ENCODE measurements at regions not wholly inside any gene's neighbourhood (a gene's known extent, or its start where the extent isn't known, plus 50 kb on each side); places are given as distances from the start of the nearest gene placed in this dataset.

DNA sequence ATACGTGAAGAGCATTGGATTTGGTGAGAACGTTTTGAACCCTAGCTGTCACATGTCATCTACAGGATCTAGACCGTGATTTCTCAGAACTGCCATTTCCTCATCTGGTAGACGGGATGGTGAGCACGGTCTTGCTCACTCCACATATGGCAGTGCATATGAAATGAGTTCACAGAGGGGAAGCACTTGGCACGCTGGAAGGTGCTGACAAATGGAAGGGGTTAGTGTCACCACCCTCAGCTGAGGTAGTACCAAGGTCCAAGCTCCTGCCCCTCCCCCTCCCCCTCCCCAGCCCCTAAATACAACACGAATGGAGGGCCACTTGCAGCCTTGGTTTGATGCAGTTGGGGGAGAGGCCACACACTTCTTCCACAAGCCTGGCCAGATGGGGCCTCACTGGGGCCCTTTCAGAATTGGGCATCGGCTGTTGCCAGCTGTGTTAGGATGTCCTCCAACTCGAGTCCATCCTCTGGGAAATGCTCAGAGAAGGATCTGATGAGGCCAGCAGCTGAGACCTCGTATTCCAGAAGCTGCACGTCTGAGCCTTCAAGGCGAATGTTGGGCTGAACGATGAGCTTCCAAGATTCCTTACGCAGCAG, 322.4 kb downstream of the ANXA1 start:
- peaks cover 2% of the 10 kb centered on the region for H3K9me3 Mint-ChIP-seq (ENCODE audit: low read depth)
- no peak overlapping the region for H3K4me3 Mint-ChIP-seq
- CTCF ChIA-PET: interaction anchor here (0.7 kb wide), 1 partner anchor 666 kb away, joined by 4 read pairs; no protein-coding TSS in a partner anchor
- ATAC-seq (no peak), DNase-seq (no peak)
- intact Hi-C loops (cut with DNase I, micrococcal nuclease): no loop called here
- no peaks in the 10 kb centered on the region for H3K36me3 Mint-ChIP-seq (ENCODE audit: low read depth)
- POLR2A ChIA-PET: no interaction called here
- peaks cover 2% of the 10 kb centered on the region for H3K27me3 Mint-ChIP-seq
- no peak overlapping the region for H3K27ac Mint-ChIP-seq
- H3K4me1 Mint-ChIP-seq: no peaks in the 10 kb centered on the region

DNA sequence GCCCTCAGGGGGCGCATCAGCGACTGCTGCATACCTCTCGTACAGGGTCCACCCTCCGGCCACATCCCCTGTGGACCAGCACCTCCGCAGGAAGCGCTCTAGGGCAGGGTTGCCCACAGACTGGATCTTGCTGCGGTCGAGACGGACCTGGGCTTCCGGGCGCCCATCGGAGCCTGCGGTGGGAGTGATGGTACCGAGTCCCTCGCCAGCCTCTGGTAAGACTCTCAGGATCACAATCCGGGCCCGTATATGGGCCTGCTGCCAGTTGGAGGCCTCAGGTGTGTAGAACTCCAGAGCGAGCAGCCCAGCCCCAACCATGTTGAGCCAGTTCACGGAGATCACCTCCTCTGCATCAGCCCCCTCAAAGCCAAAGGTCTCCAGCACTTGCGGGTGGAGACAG, 323.0 kb downstream of the ANXA1 start:
- ATAC-seq: no peak
- ChIA-PET POLR2A (no interaction called here), CTCF (interaction anchor here (0.7 kb wide), 1 partner anchor 667 kb away, joined by 4 read pairs; no protein-coding TSS in a partner anchor)
- intact Hi-C loops (cut with DNase I, micrococcal nuclease): no loop called here
- no peak for DNase-seq
- no peak overlapping the region for H3K27ac Mint-ChIP-seq
- H3K27me3 Mint-ChIP-seq: peaks cover 2% of the 10 kb centered on the region
- H3K36me3 Mint-ChIP-seq (ENCODE audit: low read depth): no peaks in the 10 kb centered on the region
- H3K4me1 Mint-ChIP-seq: no peaks in the 10 kb centered on the region
- peaks cover 2% of the 10 kb centered on the region for H3K9me3 Mint-ChIP-seq (ENCODE audit: low read depth)
- no peak overlapping the region for H3K4me3 Mint-ChIP-seq

DNA sequence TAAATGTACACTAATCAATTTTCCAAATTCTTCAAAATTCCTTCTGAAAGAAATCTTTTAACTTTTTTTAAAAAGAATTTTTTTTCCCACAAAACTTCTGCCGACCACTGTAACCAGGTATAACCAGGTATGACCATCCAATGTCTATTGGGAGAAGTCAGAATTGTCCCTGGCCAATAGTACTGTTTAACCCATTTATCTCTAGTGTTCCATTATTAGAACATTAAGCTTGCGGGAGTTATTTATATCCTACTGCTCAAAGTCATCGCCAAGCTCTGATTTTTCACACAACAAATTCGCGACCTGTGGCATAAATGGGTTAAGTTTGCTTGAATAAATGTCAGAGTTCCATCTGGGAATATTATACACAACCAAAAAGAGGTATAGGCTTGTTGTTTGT, 343.2 kb downstream of the ANXA1 start:
- ATAC-seq: no peak
- no peak for DNase-seq
- H3K4me1 Mint-ChIP-seq: no peaks in the 10 kb centered on the region
- H3K9me3 Mint-ChIP-seq (ENCODE audit: low read depth): peaks cover 5% of the 10 kb centered on the region
- no peaks in the 10 kb centered on the region for H3K36me3 Mint-ChIP-seq (ENCODE audit: low read depth)
- no peak overlapping the region for H3K4me3 Mint-ChIP-seq
- ChIA-PET CTCF (no interaction called here), POLR2A (no interaction called here)
- H3K27me3 Mint-ChIP-seq: no peaks in the 10 kb centered on the region
- intact Hi-C loops (cut with DNase I, micrococcal nuclease): no loop called here
- no peak overlapping the region for H3K27ac Mint-ChIP-seq

DNA sequence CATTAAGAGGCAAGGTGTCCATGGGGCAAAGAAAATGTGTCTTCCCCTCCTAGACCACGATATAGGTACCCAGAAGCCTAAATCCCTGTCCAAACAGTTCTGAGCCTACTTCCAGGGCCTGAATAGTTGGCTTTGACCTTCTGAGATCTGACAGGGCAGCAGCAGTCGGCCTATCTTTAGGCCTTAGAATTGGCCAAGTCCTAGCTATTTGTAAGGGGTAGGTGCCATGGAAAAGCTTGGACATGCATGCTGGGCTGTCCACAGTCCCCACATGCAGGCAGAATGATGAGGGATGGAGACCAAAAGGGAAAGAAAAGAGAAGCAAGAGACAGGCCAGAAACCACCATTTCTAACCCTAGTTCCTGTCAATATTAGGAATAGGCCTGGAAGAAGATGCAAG, 346.1 kb downstream of the ANXA1 start:
- Mint-ChIP-seq H3K9me3 (ENCODE audit: low read depth) (peaks cover 5% of the 10 kb centered on the region), H3K4me3 (no peak overlapping the region), H3K36me3 (ENCODE audit: low read depth) (no peaks in the 10 kb centered on the region), H3K27ac (no peak overlapping the region), H3K27me3 (no peaks in the 10 kb centered on the region), H3K4me1 (no peaks in the 10 kb centered on the region)
- ChIA-PET CTCF (no interaction called here), POLR2A (no interaction called here)
- DNase-seq (no peak), ATAC-seq (no peak)
- intact Hi-C loops (cut with DNase I, micrococcal nuclease): no loop called here

DNA sequence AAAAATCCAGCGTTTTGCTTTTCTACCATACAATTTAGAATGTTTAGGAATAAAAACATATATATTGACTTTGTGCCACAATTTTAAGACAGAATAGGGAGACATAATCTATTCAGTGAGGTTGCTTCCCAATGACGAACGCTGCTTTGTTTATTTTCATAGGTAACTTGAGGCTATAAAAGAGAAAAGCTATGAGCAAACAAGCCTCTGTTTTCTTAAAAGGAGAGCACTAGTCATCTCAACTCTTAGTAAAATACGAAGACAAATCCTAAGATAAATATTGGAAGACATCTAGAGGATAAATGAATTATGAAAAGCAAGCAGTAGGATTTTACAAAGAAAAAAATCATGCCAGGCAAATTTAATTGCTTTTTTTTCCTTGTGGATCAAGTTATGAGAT, 363.6 kb downstream of the ANXA1 start:
- Mint-ChIP-seq H3K9me3 (ENCODE audit: low read depth) (no peaks in the 10 kb centered on the region), H3K4me1 (no peaks in the 10 kb centered on the region), H3K36me3 (ENCODE audit: low read depth) (no peaks in the 10 kb centered on the region), H3K27me3 (no peaks in the 10 kb centered on the region), H3K27ac (no peak overlapping the region), H3K4me3 (no peak overlapping the region)
- ChIA-PET POLR2A (no interaction called here), CTCF (no interaction called here)
- no peak for DNase-seq
- intact Hi-C loops (cut with DNase I, micrococcal nuclease): no loop called here
- no peak for ATAC-seq

DNA sequence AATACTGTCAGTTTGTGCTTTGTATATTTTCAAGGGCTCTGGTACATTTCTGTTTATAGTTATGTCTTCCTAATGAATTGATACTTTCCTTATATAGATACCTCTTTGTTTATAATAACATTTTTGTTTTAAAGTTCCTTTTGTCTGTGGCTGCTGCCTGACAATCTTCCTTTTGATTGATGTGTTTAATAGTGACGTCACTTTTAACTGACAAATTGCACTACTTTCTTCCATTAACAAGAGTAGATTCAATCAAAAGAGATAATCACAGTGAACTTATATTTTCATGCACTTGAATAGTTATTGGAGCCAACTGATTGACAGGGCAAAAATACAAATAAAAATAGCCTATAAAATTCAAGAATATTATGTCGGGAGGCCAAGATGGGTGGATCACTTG, 371.7 kb downstream of the ANXA1 start:
- ATAC-seq (no peak), DNase-seq (no peak)
- ChIA-PET POLR2A (no interaction called here), CTCF (no interaction called here)
- intact Hi-C loops (cut with DNase I, micrococcal nuclease): no loop called here
- no peaks in the 10 kb centered on the region for H3K36me3 Mint-ChIP-seq (ENCODE audit: low read depth)
- no peaks in the 10 kb centered on the region for H3K9me3 Mint-ChIP-seq (ENCODE audit: low read depth)
- no peak overlapping the region for H3K27ac Mint-ChIP-seq
- no peak overlapping the region for H3K4me3 Mint-ChIP-seq
- no peaks in the 10 kb centered on the region for H3K27me3 Mint-ChIP-seq
- H3K4me1 Mint-ChIP-seq: no peaks in the 10 kb centered on the region

DNA sequence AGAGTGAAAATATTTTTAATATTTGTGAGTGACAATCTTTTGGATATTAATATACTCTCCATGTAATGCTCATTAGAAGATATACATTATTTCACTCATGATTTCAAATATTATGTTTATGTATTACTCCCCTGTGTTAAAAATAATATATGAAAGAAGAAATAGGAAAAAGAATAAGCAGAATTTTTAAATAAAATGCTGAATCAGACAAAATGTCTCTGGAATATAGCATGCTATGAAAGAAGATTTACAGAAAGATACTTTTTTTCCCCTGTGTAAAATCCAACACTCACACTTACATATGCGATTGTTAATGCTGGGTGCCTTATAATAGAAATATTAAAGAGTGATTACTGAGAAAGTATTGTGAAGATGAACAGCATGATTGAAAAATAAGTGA, 373.7 kb downstream of the ANXA1 start:
- H3K4me3 Mint-ChIP-seq: no peak overlapping the region
- H3K27me3 Mint-ChIP-seq: no peaks in the 10 kb centered on the region
- no peaks in the 10 kb centered on the region for H3K9me3 Mint-ChIP-seq (ENCODE audit: low read depth)
- DNase-seq: no peak
- no peak overlapping the region for H3K27ac Mint-ChIP-seq
- ChIA-PET CTCF (no interaction called here), POLR2A (no interaction called here)
- H3K4me1 Mint-ChIP-seq: no peaks in the 10 kb centered on the region
- intact Hi-C loops (cut with DNase I, micrococcal nuclease): no loop called here
- H3K36me3 Mint-ChIP-seq (ENCODE audit: low read depth): no peaks in the 10 kb centered on the region
- no peak for ATAC-seq

DNA sequence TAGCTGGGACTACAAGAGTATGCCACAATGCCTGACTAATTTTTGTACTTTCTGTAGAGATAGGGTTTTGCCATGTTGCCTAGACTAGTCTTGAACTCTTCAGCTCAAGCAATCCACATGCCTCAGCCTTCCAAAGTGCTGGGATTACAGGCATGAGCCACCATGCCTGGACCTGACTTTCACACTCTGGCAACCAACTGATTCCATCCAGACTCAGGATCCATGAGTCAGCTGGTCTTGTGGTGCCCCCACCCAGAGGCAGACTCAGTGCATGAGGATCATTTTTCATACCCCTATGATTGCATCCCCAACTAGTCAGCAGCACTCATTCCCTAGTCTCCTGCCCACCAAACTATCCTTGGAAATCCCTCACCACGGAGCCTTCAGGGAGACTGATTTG, 375.9 kb downstream of the ANXA1 start:
- no peaks in the 10 kb centered on the region for H3K9me3 Mint-ChIP-seq (ENCODE audit: low read depth)
- CTCF ChIA-PET: no interaction called here
- no peaks in the 10 kb centered on the region for H3K36me3 Mint-ChIP-seq (ENCODE audit: low read depth)
- H3K27ac Mint-ChIP-seq: no peak overlapping the region
- DNase-seq (no peak), ATAC-seq (no peak)
- POLR2A ChIA-PET: no interaction called here
- intact Hi-C loops (cut with DNase I, micrococcal nuclease): no loop called here
- H3K27me3 Mint-ChIP-seq: no peaks in the 10 kb centered on the region
- no peak overlapping the region for H3K4me3 Mint-ChIP-seq
- no peaks in the 10 kb centered on the region for H3K4me1 Mint-ChIP-seq

DNA sequence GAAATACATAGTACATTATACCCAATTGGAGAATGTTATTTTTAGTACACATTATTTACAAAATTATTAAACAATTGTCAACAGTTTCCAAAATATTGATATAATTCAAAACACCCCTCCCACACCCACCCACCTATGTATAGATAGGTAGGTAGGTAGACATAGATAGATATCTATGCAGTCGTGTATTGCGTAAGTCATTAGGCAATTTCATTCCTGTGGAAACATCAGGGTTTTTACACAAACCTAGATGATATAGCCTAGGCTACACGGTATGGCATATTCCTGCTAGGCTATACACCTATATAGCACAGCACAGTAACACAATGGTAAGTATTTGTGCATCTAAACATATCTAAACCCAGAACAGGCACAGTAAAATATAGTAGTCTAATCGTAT, 377.3 kb downstream of the ANXA1 start:
- ATAC-seq (no peak), DNase-seq (no peak)
- ChIA-PET CTCF (no interaction called here), POLR2A (no interaction called here)
- H3K9me3 Mint-ChIP-seq (ENCODE audit: low read depth): peaks cover 2% of the 10 kb centered on the region
- H3K36me3 Mint-ChIP-seq (ENCODE audit: low read depth): no peaks in the 10 kb centered on the region
- intact Hi-C loops (cut with DNase I, micrococcal nuclease): no loop called here
- H3K27me3 Mint-ChIP-seq: no peaks in the 10 kb centered on the region
- no peak overlapping the region for H3K27ac Mint-ChIP-seq
- no peak overlapping the region for H3K4me3 Mint-ChIP-seq
- H3K4me1 Mint-ChIP-seq: no peaks in the 10 kb centered on the region

DNA sequence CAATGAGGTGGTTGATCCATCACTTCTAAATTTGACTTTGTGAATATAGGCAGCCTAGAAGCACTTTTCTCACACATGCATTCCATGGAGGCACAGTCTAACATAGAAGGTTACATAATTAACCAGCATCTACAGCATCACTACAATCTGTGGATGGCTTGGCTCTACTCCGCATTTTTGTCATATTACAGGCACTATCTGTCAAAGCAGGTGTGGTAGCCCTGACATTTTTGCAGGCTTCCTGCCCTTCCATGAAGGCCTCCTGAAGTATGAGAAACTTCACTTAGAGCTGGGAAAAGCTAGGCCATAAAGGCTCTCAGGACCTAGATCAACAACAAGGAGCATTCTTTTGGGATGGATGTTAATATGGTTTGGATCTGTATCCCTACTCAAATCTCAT, 378.0 kb downstream of the ANXA1 start:
- intact Hi-C loops (cut with DNase I, micrococcal nuclease): no loop called here

DNA sequence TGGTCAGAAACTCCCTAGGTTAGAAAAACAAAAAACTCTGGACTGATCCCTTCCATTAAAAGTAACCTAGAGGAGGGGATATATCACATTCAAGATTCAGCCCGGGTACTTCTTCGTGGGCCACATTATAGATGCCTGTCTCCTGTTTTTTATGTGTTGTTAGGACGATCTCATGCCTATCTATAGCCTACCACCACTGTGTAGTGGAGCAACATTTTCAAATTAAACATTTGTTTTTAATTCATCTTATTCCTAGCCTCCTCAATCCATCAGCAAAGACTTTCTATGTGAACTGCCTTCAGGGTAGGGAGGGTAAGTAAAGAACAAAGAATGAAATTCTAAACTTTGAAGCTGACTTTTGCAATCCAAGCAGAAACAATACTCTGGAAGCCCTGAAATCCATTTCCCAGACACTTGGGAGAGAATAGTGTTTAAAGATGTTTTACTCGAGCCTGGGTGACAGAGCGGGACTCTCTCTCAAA, 379.4 kb downstream of the ANXA1 start:
- CTCF ChIA-PET: no interaction called here

More for the DNA sequence above, 378.0 kb downstream of the ANXA1 start:
- Mint-ChIP-seq H3K4me3 (no peak overlapping the region), H3K27ac (no peak overlapping the region), H3K9me3 (ENCODE audit: low read depth) (peaks cover 2% of the 10 kb centered on the region), H3K27me3 (no peaks in the 10 kb centered on the region), H3K4me1 (no peaks in the 10 kb centered on the region), H3K36me3 (ENCODE audit: low read depth) (no peaks in the 10 kb centered on the region)
- ATAC-seq (no peak), DNase-seq (no peak)
- ChIA-PET POLR2A (no interaction called here), CTCF (interaction anchor here (0.7 kb wide), 1 partner anchor 34 kb away, joined by 3 read pairs; no protein-coding TSS in a partner anchor)

DNA sequence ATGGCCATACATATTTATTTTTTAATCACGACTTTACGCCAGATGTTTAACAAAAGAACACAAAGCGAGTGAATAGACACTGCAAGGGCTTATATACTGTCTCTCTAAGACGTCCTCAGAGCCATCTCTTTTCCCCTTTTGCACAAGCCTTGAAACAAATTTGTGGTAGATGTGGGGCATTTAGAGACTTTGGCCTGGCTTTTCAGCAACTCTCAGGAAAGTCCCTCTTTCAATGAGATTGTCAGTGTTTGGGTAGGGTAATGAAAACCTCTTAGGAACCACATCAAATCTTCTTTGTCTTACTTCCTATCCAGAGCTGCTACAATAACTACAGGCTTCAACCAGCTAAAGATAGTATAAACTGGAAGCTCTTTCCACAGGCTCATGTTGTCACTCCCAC, 380.0 kb downstream of the ANXA1 start:
- ATAC-seq (no peak), DNase-seq (no peak)
- H3K4me1 Mint-ChIP-seq: no peaks in the 10 kb centered on the region
- no peak overlapping the region for H3K27ac Mint-ChIP-seq
- no peaks in the 10 kb centered on the region for H3K27me3 Mint-ChIP-seq
- H3K9me3 Mint-ChIP-seq (ENCODE audit: low read depth): peaks cover 2% of the 10 kb centered on the region
- intact Hi-C loops (cut with DNase I, micrococcal nuclease): no loop called here
- POLR2A ChIA-PET: no interaction called here
- no peak overlapping the region for H3K4me3 Mint-ChIP-seq
- H3K36me3 Mint-ChIP-seq (ENCODE audit: low read depth): no peaks in the 10 kb centered on the region
- CTCF ChIA-PET: no interaction called here

More for the DNA sequence above, 379.4 kb downstream of the ANXA1 start:
- intact Hi-C loops (cut with DNase I, micrococcal nuclease): no loop called here
- Mint-ChIP-seq H3K36me3 (ENCODE audit: low read depth) (no peaks in the 10 kb centered on the region), H3K9me3 (ENCODE audit: low read depth) (peaks cover 2% of the 10 kb centered on the region), H3K4me3 (no peak overlapping the region), H3K27me3 (no peaks in the 10 kb centered on the region), H3K27ac (no peak overlapping the region), H3K4me1 (no peaks in the 10 kb centered on the region)
- POLR2A ChIA-PET: no interaction called here
- DNase-seq: no peak
- no peak for ATAC-seq

DNA sequence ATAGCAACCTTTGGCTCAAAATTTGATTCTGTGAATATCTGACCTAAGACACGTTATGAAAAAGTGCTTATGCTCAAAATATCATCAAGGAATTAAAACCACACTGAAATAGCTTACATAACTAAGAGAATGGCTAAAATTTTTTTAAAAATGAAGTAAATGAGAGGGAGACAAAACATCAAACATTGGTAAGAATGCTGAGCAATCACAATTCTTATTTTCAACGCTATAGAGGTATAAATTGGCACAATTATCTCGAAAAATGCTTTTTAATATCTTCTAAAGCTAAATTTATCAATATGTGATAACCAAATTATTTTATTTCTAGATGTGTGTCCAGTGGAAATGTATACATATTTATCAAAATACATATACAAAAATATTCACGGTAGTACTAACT, 381.3 kb downstream of the ANXA1 start:
- intact Hi-C loops (cut with DNase I, micrococcal nuclease): no loop called here
- Mint-ChIP-seq H3K9me3 (ENCODE audit: low read depth) (peaks cover 2% of the 10 kb centered on the region), H3K4me1 (no peaks in the 10 kb centered on the region), H3K27me3 (no peaks in the 10 kb centered on the region), H3K36me3 (ENCODE audit: low read depth) (no peaks in the 10 kb centered on the region), H3K27ac (no peak overlapping the region), H3K4me3 (no peak overlapping the region)
- ATAC-seq (no peak), DNase-seq (no peak)
- CTCF ChIA-PET: no interaction called here
- POLR2A ChIA-PET: no interaction called here

Measured in activated CD4-positive, alpha-beta T cell treated with anti-CD3 and anti-CD28 coated beads for 36 hours (primary cell).